WTC11 (cell line): ENCODE measurements at regions not wholly inside any gene's neighbourhood (a gene's known extent, or its start where the extent isn't known, plus 50 kb on each side); places are given as distances from the start of the nearest gene placed in this dataset.

Source experiments
- ATAC-seq: fragments of 200-7000 bp; cut with Tn5 transposase; 2 replicates; pipeline ENCODE4 v1.10.0; 2021; ENCODE audit warnings: mild to moderate bottlenecking, moderate library complexity
- CTCF ChIA-PET: fragments of 300-600 bp; sonication (Branson Sonifier 250); formaldehyde crosslinking; loops from one replicate; lab custom pipeline; 2021; ENCODE audit warnings: antibody characterized with exemption; lab: Charles Lee
- POLR2A ChIA-PET: fragments of 350-600 bp; sonication (Branson Sonifier 250); formaldehyde crosslinking; loops from one replicate; lab custom pipeline; 2021; ENCODE audit warnings: antibody characterized with exemption; lab: Charles Lee
- DNase-seq: peaks from one replicate; pipeline ENCODE4 v3.0.0; 2021; ENCODE audit warnings: low spot score
- H3K27ac Mint-ChIP-seq: 2 replicates; pipeline ENCODE4 v1.8.0; 2021; ENCODE audit warnings: mixed read lengths
- H3K27me3 Mint-ChIP-seq: 2 replicates; pipeline ENCODE4 v1.8.0; 2021; ENCODE audit warnings: low read depth, mild to moderate bottlenecking, moderate library complexity, mixed read lengths
- H3K36me3 Mint-ChIP-seq: 2 replicates; pipeline ENCODE4 v1.8.0; 2021; ENCODE audit warnings: mixed read lengths
- H3K4me1 Mint-ChIP-seq: 2 replicates; pipeline ENCODE4 v1.8.0; 2022; ENCODE audit warnings: mixed read lengths
- H3K4me3 Mint-ChIP-seq: 2 replicates; pipeline ENCODE4 v1.8.0; 2021; ENCODE audit warnings: mild to moderate bottlenecking, moderate library complexity, mixed read lengths
- H3K9me3 Mint-ChIP-seq: 2 replicates; pipeline ENCODE4 v1.8.0; 2021; ENCODE audit warnings: mixed read lengths
- ATF1 ChIP-seq: sonication (generic); formaldehyde crosslinking; IDR thresholded peaks from 2 replicates; pipeline ENCODE4 v1.8.1; 2023; ENCODE audit warnings: mild to moderate bottlenecking, moderate library complexity, missing genetic modification reagents
- CBFB ChIP-seq: sonication (generic); formaldehyde crosslinking; IDR thresholded peaks from 2 replicates; pipeline ENCODE4 v1.8.1; 2022; ENCODE audit warnings: mild to moderate bottlenecking, low read depth, missing genetic modification reagents
- ETV6 ChIP-seq: sonication (generic); formaldehyde crosslinking; IDR thresholded peaks from 2 replicates; pipeline ENCODE4 v1.8.1; 2022; ENCODE audit warnings: mild to moderate bottlenecking, missing genetic modification reagents
- HMGA2 ChIP-seq: fragments of 250-450 bp; sonication (Bioruptor Pico); IDR thresholded peaks from 2 replicates; pipeline ENCODE4 v1.4.0; 2021; ENCODE audit warnings: mild to moderate bottlenecking, moderate library complexity
- JAZF1 ChIP-seq: fragments of 250-450 bp; sonication (Bioruptor Pico); IDR thresholded peaks from 2 replicates; pipeline ENCODE4 v1.9.0; 2021; ENCODE audit warnings: moderate library complexity, mild to moderate bottlenecking, inconsistent platforms
- KAT7 ChIP-seq: sonication (generic); formaldehyde crosslinking; IDR thresholded peaks from 2 replicates; pipeline ENCODE4 v1.8.1; 2023; ENCODE audit warnings: missing genetic modification reagents, mild to moderate bottlenecking, borderline replicate concordance
- MYBL2 ChIP-seq: sonication (generic); formaldehyde crosslinking; IDR thresholded peaks from 2 replicates; pipeline ENCODE4 v1.8.1; 2023; ENCODE audit warnings: mild to moderate bottlenecking, moderate library complexity, missing genetic modification reagents
- NFYB ChIP-seq: sonication (generic); formaldehyde crosslinking; conservative IDR thresholded peaks from 2 replicates; pipeline ENCODE4 v1.8.0; 2022; ENCODE audit warnings: low read depth, missing genetic modification reagents
- TP53 ChIP-seq: sonication (generic); formaldehyde crosslinking; IDR thresholded peaks from 2 replicates; pipeline ENCODE4 v1.8.1; 2023; ENCODE audit warnings: mild to moderate bottlenecking, missing genetic modification reagents
- ZBTB21 ChIP-seq: sonication (generic); formaldehyde crosslinking; IDR thresholded peaks from 2 replicates; pipeline ENCODE4 v1.8.1; 2023; ENCODE audit warnings: mild to moderate bottlenecking, missing genetic modification reagents, borderline replicate concordance
- ZNF219 ChIP-seq: sonication (generic); formaldehyde crosslinking; IDR thresholded peaks from 2 replicates; pipeline ENCODE4 v1.8.0; 2023; ENCODE audit warnings: missing genetic modification reagents, mild to moderate bottlenecking, borderline replicate concordance
- ZNF263 ChIP-seq: sonication (generic); formaldehyde crosslinking; IDR thresholded peaks from 2 replicates; pipeline ENCODE4 v1.8.1; 2022; ENCODE audit warnings: low read depth, mild to moderate bottlenecking, moderate library complexity, missing genetic modification reagents
- ZNF317 ChIP-seq: sonication (generic); formaldehyde crosslinking; IDR thresholded peaks from 2 replicates; pipeline ENCODE4 v1.8.1; 2023; ENCODE audit warnings: low read depth, mild to moderate bottlenecking, moderate library complexity, missing genetic modification reagents, borderline replicate concordance
- TF ChIP-seq, protein P1 (sequence below): sonication (generic); formaldehyde crosslinking; IDR thresholded peaks from 2 replicates; pipeline ENCODE4 v1.8.1; 2023; ENCODE audit warnings: mild to moderate bottlenecking, missing genetic modification reagents
- TF ChIP-seq, protein P2 (sequence below): sonication (generic); formaldehyde crosslinking; IDR thresholded peaks from 2 replicates; pipeline ENCODE4 v1.8.0; 2022; ENCODE audit warnings: mild to moderate bottlenecking, missing genetic modification reagents
- TF ChIP-seq, protein P3 (sequence below): sonication (generic); formaldehyde crosslinking; IDR thresholded peaks from 2 replicates; pipeline ENCODE4 v1.8.0; 2022; ENCODE audit warnings: mild to moderate bottlenecking, missing genetic modification reagents
- TF ChIP-seq, protein P4 (sequence below): fragments of 250-450 bp; sonication (Bioruptor Pico); IDR thresholded peaks from 2 replicates; pipeline ENCODE4 v1.9.0; 2021; ENCODE audit warnings: mild to moderate bottlenecking
- TF ChIP-seq, protein P5 (sequence below): sonication (generic); formaldehyde crosslinking; IDR thresholded peaks from 2 replicates; pipeline ENCODE4 v1.8.1; 2022; ENCODE audit warnings: mild to moderate bottlenecking, moderate library complexity, missing genetic modification reagents
- TF ChIP-seq, protein P6 (sequence below): sonication (generic); formaldehyde crosslinking; IDR thresholded peaks from 2 replicates; pipeline ENCODE4 v1.8.1; 2022; ENCODE audit warnings: missing genetic modification reagents, borderline replicate concordance
- TF ChIP-seq, protein P7 (sequence below): fragments of 200-600 bp; IDR thresholded peaks from 2 replicates; pipeline ENCODE4 v1.8.0; 2022; ENCODE audit warnings: antibody characterized with exemption

DNA sequence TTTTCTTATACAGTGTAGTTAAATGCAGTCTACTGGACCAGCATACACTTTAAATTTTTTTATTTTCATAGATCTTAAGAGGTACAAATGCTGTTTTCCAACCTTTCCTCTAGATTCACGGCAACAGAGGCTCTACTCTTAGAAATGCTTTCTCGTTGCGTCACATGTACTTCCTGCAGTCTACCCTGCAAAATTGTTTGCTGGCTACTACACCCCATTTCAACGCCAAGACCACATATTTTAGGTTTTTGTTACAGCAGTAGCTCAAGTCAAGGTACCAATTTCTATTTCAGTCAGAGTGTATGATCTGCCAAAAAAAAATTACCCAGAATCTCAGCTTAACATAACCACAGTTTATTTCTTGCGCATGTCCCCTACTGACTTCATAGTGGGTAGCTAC, 94.1 kb downstream of the TNFSF13B start:
- CTCF ChIA-PET, result no interaction called here

DNA sequence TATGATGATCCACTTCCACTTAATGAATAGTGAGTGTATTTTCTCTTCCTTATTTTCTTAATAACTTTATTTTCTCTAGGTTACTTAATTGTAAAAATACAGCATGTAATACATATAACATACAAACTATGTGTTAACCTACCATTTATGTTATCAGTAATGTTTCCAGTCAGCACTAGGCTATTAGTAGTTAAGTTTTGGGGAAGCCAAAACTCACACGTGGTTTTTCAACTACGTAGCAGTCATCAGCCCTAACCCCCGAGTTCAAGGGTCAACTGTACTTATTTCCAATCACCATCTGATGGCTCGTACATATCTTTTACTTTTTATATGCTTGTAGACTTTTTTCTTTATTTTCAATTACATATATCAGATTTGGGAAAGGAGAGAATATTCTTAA, 95.7 kb downstream of the TNFSF13B start:
- Mint-ChIP-seq H3K4me1 (peaks cover 19% of the 10 kb centered on the region), H3K36me3 (no peaks in the 10 kb centered on the region), H3K9me3 (peaks cover 6% of the 10 kb centered on the region; the same call in 1 of the 2 replicates), H3K27ac (no peak overlapping the region), H3K27me3 (no peaks in the 10 kb centered on the region), H3K4me3 (no peak overlapping the region)
- ATAC-seq, result no peak
- CTCF ChIA-PET, result no interaction called here
- no peak for DNase-seq
- TF ChIP-seq NFYB (CRISPR knock-in tag) (no peak), ZNF317 (CRISPR knock-in tag) (no peak), ATF1 (CRISPR knock-in tag) (no peak), TP53 (no peak), HMGA2 (CRISPR knock-in tag) (no peak), ETV6 (CRISPR knock-in tag) (no peak)
- TF ChIP-seq, protein P1, sequence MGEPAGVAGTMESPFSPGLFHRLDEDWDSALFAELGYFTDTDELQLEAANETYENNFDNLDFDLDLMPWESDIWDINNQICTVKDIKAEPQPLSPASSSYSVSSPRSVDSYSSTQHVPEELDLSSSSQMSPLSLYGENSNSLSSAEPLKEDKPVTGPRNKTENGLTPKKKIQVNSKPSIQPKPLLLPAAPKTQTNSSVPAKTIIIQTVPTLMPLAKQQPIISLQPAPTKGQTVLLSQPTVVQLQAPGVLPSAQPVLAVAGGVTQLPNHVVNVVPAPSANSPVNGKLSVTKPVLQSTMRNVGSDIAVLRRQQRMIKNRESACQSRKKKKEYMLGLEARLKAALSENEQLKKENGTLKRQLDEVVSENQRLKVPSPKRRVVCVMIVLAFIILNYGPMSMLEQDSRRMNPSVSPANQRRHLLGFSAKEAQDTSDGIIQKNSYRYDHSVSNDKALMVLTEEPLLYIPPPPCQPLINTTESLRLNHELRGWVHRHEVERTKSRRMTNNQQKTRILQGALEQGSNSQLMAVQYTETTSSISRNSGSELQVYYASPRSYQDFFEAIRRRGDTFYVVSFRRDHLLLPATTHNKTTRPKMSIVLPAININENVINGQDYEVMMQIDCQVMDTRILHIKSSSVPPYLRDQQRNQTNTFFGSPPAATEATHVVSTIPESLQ (CRISPR knock-in tag), result no peak
- TF ChIP-seq, protein P2, sequence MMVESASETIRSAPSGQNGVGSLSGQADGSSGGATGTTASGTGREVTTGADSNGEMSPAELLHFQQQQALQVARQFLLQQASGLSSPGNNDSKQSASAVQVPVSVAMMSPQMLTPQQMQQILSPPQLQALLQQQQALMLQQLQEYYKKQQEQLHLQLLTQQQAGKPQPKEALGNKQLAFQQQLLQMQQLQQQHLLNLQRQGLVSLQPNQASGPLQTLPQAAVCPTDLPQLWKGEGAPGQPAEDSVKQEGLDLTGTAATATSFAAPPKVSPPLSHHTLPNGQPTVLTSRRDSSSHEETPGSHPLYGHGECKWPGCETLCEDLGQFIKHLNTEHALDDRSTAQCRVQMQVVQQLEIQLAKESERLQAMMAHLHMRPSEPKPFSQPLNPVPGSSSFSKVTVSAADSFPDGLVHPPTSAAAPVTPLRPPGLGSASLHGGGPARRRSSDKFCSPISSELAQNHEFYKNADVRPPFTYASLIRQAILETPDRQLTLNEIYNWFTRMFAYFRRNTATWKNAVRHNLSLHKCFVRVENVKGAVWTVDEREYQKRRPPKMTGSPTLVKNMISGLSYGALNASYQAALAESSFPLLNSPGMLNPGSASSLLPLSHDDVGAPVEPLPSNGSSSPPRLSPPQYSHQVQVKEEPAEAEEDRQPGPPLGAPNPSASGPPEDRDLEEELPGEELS, result no peak
- TF ChIP-seq, protein P3, sequence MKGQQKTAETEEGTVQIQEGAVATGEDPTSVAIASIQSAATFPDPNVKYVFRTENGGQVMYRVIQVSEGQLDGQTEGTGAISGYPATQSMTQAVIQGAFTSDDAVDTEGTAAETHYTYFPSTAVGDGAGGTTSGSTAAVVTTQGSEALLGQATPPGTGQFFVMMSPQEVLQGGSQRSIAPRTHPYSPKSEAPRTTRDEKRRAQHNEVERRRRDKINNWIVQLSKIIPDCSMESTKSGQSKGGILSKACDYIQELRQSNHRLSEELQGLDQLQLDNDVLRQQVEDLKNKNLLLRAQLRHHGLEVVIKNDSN (CRISPR knock-in tag), result no peak
- POLR2A ChIA-PET, result no interaction called here

More for the DNA sequence above, 94.1 kb downstream of the TNFSF13B start:
- no peaks in the 10 kb centered on the region for H3K27me3 Mint-ChIP-seq
- H3K4me1 Mint-ChIP-seq, result peaks cover 19% of the 10 kb centered on the region
- POLR2A ChIA-PET, result no interaction called here
- peaks cover 2% of the 10 kb centered on the region; the same call in 1 of the 2 replicates for H3K9me3 Mint-ChIP-seq
- TF ChIP-seq JAZF1 (CRISPR knock-in tag) (no peak), ZNF263 (CRISPR knock-in tag) (no peak), ZBTB21 (no peak)
- TF ChIP-seq, protein P4, sequence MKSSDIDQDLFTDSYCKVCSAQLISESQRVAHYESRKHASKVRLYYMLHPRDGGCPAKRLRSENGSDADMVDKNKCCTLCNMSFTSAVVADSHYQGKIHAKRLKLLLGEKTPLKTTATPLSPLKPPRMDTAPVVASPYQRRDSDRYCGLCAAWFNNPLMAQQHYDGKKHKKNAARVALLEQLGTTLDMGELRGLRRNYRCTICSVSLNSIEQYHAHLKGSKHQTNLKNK (CRISPR knock-in tag), result no peak
- no peak overlapping the region for H3K27ac Mint-ChIP-seq
- ATAC-seq (no peak), DNase-seq (no peak)
- H3K36me3 Mint-ChIP-seq, result no peaks in the 10 kb centered on the region
- no peak overlapping the region for H3K4me3 Mint-ChIP-seq

DNA sequence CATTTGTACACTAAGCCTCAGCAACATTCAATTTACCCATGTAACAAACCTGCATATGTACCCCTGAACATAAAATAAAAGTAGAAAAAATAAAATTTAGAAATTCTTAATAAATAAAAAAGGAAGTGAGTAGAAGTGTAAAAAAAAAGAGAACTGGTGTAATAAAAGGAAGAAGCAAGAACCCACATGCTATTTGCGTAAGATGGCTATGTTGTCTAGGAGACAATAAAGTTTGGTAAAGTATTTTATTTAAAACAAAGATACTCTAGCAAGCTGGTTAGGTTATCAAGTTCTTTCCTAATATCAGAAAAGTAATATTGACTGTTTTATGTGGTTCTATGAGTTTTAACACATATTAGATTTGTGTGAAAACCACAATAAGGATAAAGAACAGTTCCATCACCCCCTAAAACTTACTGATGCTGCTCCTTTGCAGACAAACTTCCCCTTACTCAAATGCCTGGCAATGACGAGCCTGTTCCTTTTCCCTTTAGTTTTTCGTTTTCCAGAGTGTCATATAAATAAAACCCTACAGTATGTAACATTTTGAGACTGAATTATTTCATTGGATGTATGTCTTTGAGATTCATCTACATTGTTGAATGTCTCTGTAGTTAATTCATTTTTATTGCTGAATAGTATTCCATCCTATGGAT, 98.9 kb downstream of the TNFSF13B start:
- Mint-ChIP-seq H3K36me3 (no peaks in the 10 kb centered on the region), H3K27ac (no peak overlapping the region), H3K4me3 (no peak overlapping the region), H3K9me3 (peaks cover 17% of the 10 kb centered on the region), H3K27me3 (no peaks in the 10 kb centered on the region), H3K4me1 (peaks cover 19% of the 10 kb centered on the region)
- POLR2A ChIA-PET, result no interaction called here
- DNase-seq, result no peak
- TF ChIP-seq, protein P5, sequence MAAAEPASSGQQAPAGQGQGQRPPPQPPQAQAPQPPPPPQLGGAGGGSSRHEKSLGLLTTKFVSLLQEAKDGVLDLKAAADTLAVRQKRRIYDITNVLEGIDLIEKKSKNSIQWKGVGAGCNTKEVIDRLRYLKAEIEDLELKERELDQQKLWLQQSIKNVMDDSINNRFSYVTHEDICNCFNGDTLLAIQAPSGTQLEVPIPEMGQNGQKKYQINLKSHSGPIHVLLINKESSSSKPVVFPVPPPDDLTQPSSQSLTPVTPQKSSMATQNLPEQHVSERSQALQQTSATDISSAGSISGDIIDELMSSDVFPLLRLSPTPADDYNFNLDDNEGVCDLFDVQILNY, result no peak
- TF ChIP-seq KAT7 (CRISPR knock-in tag), result no peak
- no peak for TF ChIP-seq ZNF219
- no peak for TF ChIP-seq MYBL2 (CRISPR knock-in tag)
- TF ChIP-seq, protein P6, sequence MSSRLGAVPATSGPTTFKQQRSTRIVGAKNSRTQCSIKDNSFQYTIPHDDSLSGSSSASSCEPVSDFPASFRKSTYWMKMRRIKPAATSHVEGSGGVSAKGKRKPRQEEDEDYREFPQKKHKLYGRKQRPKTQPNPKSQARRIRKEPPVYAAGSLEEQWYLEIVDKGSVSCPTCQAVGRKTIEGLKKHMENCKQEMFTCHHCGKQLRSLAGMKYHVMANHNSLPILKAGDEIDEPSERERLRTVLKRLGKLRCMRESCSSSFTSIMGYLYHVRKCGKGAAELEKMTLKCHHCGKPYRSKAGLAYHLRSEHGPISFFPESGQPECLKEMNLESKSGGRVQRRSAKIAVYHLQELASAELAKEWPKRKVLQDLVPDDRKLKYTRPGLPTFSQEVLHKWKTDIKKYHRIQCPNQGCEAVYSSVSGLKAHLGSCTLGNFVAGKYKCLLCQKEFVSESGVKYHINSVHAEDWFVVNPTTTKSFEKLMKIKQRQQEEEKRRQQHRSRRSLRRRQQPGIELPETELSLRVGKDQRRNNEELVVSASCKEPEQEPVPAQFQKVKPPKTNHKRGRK (CRISPR knock-in tag), result no peak
- no peak for TF ChIP-seq CBFB (CRISPR knock-in tag)
- TF ChIP-seq, protein P7, sequence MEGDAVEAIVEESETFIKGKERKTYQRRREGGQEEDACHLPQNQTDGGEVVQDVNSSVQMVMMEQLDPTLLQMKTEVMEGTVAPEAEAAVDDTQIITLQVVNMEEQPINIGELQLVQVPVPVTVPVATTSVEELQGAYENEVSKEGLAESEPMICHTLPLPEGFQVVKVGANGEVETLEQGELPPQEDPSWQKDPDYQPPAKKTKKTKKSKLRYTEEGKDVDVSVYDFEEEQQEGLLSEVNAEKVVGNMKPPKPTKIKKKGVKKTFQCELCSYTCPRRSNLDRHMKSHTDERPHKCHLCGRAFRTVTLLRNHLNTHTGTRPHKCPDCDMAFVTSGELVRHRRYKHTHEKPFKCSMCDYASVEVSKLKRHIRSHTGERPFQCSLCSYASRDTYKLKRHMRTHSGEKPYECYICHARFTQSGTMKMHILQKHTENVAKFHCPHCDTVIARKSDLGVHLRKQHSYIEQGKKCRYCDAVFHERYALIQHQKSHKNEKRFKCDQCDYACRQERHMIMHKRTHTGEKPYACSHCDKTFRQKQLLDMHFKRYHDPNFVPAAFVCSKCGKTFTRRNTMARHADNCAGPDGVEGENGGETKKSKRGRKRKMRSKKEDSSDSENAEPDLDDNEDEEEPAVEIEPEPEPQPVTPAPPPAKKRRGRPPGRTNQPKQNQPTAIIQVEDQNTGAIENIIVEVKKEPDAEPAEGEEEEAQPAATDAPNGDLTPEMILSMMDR, result no peak
- ATAC-seq, result no peak
- CTCF ChIA-PET, result no interaction called here
